Testis (tissue), 2 donors: ENCODE measurements at regions not wholly inside any gene's neighbourhood (a gene's known extent, or its start where the extent isn't known, plus 50 kb on each side); places are given as distances from the start of the nearest gene placed in this dataset.

Source experiments
- DNase-seq: peaks from one replicate; pipeline ENCODE4 v3.0.0-alpha.2; 2019
- H3K27ac ChIP-seq, 2 donors: fragments of 200-600 bp; sonication (generic); one replicate each; pipeline ENCODE4 v1.5.1; 2019
- H3K27me3 ChIP-seq: fragments of 200-600 bp; sonication (generic); one replicate; pipeline ENCODE4 v1.5.1; 2019
- H3K36me3 ChIP-seq: fragments of 200-600 bp; sonication (generic); one replicate; pipeline ENCODE4 v1.5.1; 2017; ENCODE audit warnings: low read depth; ENCODE audit errors: missing control alignments
- H3K4me1 ChIP-seq: fragments of 200-600 bp; sonication (generic); one replicate; pipeline ENCODE4 v1.5.1; 2019
- H3K4me3 ChIP-seq, 2 donors: fragments of 200-600 bp; sonication (generic); one replicate each; pipeline ENCODE4 v1.5.1; 2017 to 2019
- H3K9me3 ChIP-seq: fragments of 200-600 bp; sonication (generic); one replicate; pipeline ENCODE4 v1.5.1; 2017
- CTCF ChIP-seq, 3 experiments: fragments of 450-650 bp in 2 of 3; fragments of 200-600 bp in 1 of 3; sonication (generic) in 1 of 3; IDR thresholded peaks; one replicate each; pipeline ENCODE4 v1.5.1; 2016 to 2019; ENCODE audit warnings: antibody characterized with exemption in 3 of 3, mild to moderate bottlenecking in 2 of 3, moderate library complexity in 1 of 3
- POLR2A ChIP-seq: fragments of 450-650 bp; IDR thresholded peaks from one replicate; pipeline ENCODE4 v1.6.1; 2017; ENCODE audit warnings: antibody characterized with exemption, mild to moderate bottlenecking, moderate library complexity
- WGBS, 2 donors: methylation state at CpG; one replicate each; pipeline ENCODE4 v1.1.5; 2018; 5-methylcytosine and 5-hydroxymethylcytosine counted together
- intact Hi-C: fragments of 100-400 bp; cut with DNase I; formaldehyde crosslinking; loops from one replicate; pipeline ENCODE4 v1.15.1; 2023; ENCODE audit warnings: low total_unique reads

- Histone ChIP-seq H3K4me3 (no peak overlapping the region), H3K9me3 (no peaks in the 10 kb centered on the region), H3K27me3 (no peaks in the 10 kb centered on the region), H3K4me1 (no peaks in the 10 kb centered on the region), H3K27ac (no peak overlapping the region), H3K36me3 (no peaks in the 10 kb centered on the region)
- DNase-seq, result no peak
- 88 to 89% methylated on average over 2 of the region's 2 CpGs for WGBS, 2 donors
- intact Hi-C loops, result no loop called here
- TF ChIP-seq CTCF (IDR thresholded peaks at IDR 0.05), result no peak
- no peak for TF ChIP-seq POLR2A
Observed at GRCh38 chr14:51547701-51548100, 104.0 kb upstream of the FRMD6 start.

- DNase-seq, result no peak
- intact Hi-C loops, result no loop called here
- Histone ChIP-seq H3K4me3 (no peak overlapping the region), H3K9me3 (no peaks in the 10 kb centered on the region), H3K4me1 (no peaks in the 10 kb centered on the region), H3K27ac (no peak overlapping the region), H3K36me3 (no peaks in the 10 kb centered on the region), H3K27me3 (no peaks in the 10 kb centered on the region)
- TF ChIP-seq CTCF (IDR thresholded peaks at IDR 0.05) (no peak), POLR2A (no peak)
- WGBS, 2 donors, result 80 to 82% methylated on average over 4 of the region's 4 CpGs
Observed at GRCh38 chr14:51548187-51548586, 103.5 kb upstream of the FRMD6 start.

- Histone ChIP-seq H3K9me3 (no peaks in the 10 kb centered on the region), H3K36me3 (no peaks in the 10 kb centered on the region), H3K27ac (no peak overlapping the region), H3K4me3 (no peak overlapping the region), H3K27me3 (no peaks in the 10 kb centered on the region), H3K4me1 (no peaks in the 10 kb centered on the region)
- no peak for TF ChIP-seq POLR2A
- no peak for TF ChIP-seq CTCF (IDR thresholded peaks at IDR 0.05)
- no peak for DNase-seq
- 58 to 62% methylated on average over 5 of the region's 5 CpGs for WGBS, 2 donors
- intact Hi-C loops, result no loop called here
Observed at GRCh38 chr14:51550636-51551035, 101.1 kb upstream of the FRMD6 start.

- no peaks in the 10 kb centered on the region for H3K9me3 ChIP-seq
- H3K36me3 ChIP-seq, result no peaks in the 10 kb centered on the region
- 92 to 95% methylated on average over 7 of the region's 7 CpGs for WGBS, 2 donors
- no peak for DNase-seq
- H3K4me3 ChIP-seq, result no peak overlapping the region
- TF ChIP-seq CTCF (IDR thresholded peaks at IDR 0.05) (no peak), POLR2A (no peak)
- H3K27me3 ChIP-seq, result no peaks in the 10 kb centered on the region
- H3K27ac ChIP-seq, result no peak overlapping the region
- intact Hi-C loops, result no loop called here
- no peaks in the 10 kb centered on the region for H3K4me1 ChIP-seq
Observed at GRCh38 chr14:51552275-51552674, 99.4 kb upstream of the FRMD6 start.

GRCh38 chr14:51552768-51553404, 98.8 kb upstream of the FRMD6 start:
- Histone ChIP-seq H3K4me1 (no peaks in the 10 kb centered on the region), H3K4me3 (no peak overlapping the region), H3K36me3 (no peaks in the 10 kb centered on the region), H3K27me3 (no peaks in the 10 kb centered on the region), H3K27ac (no peak overlapping the region), H3K9me3 (no peaks in the 10 kb centered on the region)
- no peak for DNase-seq
- WGBS, 2 donors, result 78 to 87% methylated on average over 4 of the region's 4 CpGs
- TF ChIP-seq POLR2A, result no peak
- no peak for TF ChIP-seq CTCF (IDR thresholded peaks at IDR 0.05)
- intact Hi-C loops, result no loop called here
